ENCODE measurements at regions not wholly inside any gene's neighbourhood (a gene's known extent, or its start where the extent isn't known, plus 50 kb on each side); places are given as distances from the start of the nearest gene placed in this dataset.

DNA sequence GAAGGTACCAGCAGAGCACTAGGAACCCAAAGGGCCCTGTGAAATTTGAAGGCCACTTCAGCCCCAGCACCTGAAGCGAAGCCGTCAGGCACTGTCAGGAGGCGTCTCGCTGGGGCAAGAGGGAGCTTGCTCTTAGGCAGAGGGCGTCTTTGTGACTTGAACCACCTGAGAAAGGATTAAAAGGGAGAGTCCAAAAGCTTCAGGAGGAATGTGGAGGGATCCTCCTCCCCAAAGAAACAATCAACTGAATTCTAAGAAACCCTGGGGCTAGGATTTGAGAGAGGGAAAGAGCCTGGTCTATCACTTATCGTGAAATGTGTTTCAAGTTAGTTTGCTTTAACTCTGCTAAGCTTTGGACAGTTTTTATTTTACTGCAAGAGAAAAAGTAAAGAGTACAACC lies 324.9 kb upstream of the SOX11 start:
- no peak for TF ChIP-seq CTCF (IDR thresholded peaks at IDR 0.05)
- TF ChIP-seq ZFX (IDR thresholded peaks at IDR 0.05; ENCODE audit: borderline replicate concordance) = no peak
